Left lung (tissue), 4 donors: ENCODE measurements at regions not wholly inside any gene's neighbourhood (a gene's known extent, or its start where the extent isn't known, plus 50 kb on each side); places are given as distances from the start of the nearest gene placed in this dataset.

Source experiments
- ATAC-seq: fragments of 200-7000 bp; cut with Tn5 transposase; one replicate; pipeline ENCODE4 v1.9.1; 2020; ENCODE audit warnings: moderate library complexity
- DNase-seq, 4 donors: peaks; one replicate each; pipeline ENCODE4 v3.0.0-alpha.2; 2013 to 2020
- H3K27ac ChIP-seq, 2 donors: fragments of 200-600 bp; sonication (generic) in 1 of 2; one replicate each; pipeline versions ENCODE4 v1.5.0 to v1.8.0; 2020 to 2021
- H3K27me3 ChIP-seq, 2 donors: fragments of 200-600 bp; sonication (generic) in 1 of 2; one replicate each; pipeline versions ENCODE4 v1.5.0 to v1.8.0; 2020 to 2021
- H3K36me3 ChIP-seq, 2 donors: fragments of 200-600 bp; sonication (generic) in 1 of 2; one replicate each; pipeline versions ENCODE4 v1.5.0 to v1.8.0; 2020 to 2021
- H3K4me1 ChIP-seq, 2 donors: fragments of 200-600 bp; one replicate each; pipeline ENCODE4 v1.8.0; 2021
- H3K4me3 ChIP-seq, 2 donors: fragments of 200-600 bp; sonication (generic) in 1 of 2; one replicate each; pipeline versions ENCODE4 v1.5.0 to v1.8.0; 2020 to 2021; ENCODE audit warnings: mild to moderate bottlenecking in 1 of 2
- H3K9me3 ChIP-seq, 2 donors: fragments of 200-600 bp; sonication (generic) in 1 of 2; one replicate each; pipeline versions ENCODE4 v1.5.0 to v1.8.0; 2020 to 2021
- intact Hi-C, 2 donors: fragments of 100-400 bp; cut with DNase I; formaldehyde crosslinking; loops; one replicate each; pipeline versions ENCODE4 v1.11.2 to v1.14.2; 2022
- TF ChIP-seq, protein P1 (sequence below), 2 donors: fragments of 200-600 bp; sonication (generic) in 1 of 2; IDR thresholded peaks; one replicate each; pipeline versions ENCODE4 v1.5.0 to v1.8.0; 2021; ENCODE audit warnings: antibody characterized with exemption in 2 of 2
- donor health status: DM: no; HTN: yes; CAD: no.
- donor health status: DM: no; HTN: no; CAD: no.

- H3K4me1 ChIP-seq: no peaks in the 10 kb centered on the region
- ATAC-seq (no peak), DNase-seq (no peak)
- no peak overlapping the region for H3K27ac ChIP-seq
- TF ChIP-seq, protein P1, sequence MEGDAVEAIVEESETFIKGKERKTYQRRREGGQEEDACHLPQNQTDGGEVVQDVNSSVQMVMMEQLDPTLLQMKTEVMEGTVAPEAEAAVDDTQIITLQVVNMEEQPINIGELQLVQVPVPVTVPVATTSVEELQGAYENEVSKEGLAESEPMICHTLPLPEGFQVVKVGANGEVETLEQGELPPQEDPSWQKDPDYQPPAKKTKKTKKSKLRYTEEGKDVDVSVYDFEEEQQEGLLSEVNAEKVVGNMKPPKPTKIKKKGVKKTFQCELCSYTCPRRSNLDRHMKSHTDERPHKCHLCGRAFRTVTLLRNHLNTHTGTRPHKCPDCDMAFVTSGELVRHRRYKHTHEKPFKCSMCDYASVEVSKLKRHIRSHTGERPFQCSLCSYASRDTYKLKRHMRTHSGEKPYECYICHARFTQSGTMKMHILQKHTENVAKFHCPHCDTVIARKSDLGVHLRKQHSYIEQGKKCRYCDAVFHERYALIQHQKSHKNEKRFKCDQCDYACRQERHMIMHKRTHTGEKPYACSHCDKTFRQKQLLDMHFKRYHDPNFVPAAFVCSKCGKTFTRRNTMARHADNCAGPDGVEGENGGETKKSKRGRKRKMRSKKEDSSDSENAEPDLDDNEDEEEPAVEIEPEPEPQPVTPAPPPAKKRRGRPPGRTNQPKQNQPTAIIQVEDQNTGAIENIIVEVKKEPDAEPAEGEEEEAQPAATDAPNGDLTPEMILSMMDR (IDR thresholded peaks at IDR 0.05): no peak
- H3K9me3 ChIP-seq: no peaks in the 10 kb centered on the region
- intact Hi-C loops: no loop called here
- H3K27me3 ChIP-seq: no peaks in the 10 kb centered on the region
- no peaks in the 10 kb centered on the region for H3K36me3 ChIP-seq
- H3K4me3 ChIP-seq: no peak overlapping the region
Observed at GRCh38 chr1:218698141-218698540, 353.0 kb downstream of the TGFB2 start.

DNA sequence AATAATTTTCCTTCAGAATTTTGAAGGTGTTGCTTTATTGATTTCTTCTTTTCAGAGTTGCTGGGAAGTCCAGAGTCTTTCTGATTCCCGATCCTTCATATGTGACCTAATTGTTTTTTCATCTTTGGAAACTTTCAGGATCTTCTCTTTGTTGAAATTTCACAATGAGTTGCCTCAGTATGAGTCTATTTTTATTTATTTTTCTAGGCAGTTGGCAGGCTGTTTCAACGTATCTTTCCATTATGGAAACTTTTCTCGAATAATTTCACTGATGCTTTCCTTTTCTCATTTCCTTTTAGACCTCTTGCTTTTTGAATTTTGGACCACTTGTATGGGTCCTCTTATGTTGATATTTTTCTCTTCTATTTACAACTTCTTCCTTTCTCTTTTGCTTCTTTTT is 354.3 kb downstream of the TGFB2 start:
- TF ChIP-seq, protein P1 (IDR thresholded peaks at IDR 0.05): no peak
- Histone ChIP-seq H3K27ac (no peak overlapping the region), H3K36me3 (no peaks in the 10 kb centered on the region), H3K4me1 (no peaks in the 10 kb centered on the region), H3K4me3 (no peak overlapping the region), H3K27me3 (no peaks in the 10 kb centered on the region), H3K9me3 (no peaks in the 10 kb centered on the region)
- intact Hi-C loops: no loop called here
- DNase-seq (no peak), ATAC-seq (no peak)

DNA sequence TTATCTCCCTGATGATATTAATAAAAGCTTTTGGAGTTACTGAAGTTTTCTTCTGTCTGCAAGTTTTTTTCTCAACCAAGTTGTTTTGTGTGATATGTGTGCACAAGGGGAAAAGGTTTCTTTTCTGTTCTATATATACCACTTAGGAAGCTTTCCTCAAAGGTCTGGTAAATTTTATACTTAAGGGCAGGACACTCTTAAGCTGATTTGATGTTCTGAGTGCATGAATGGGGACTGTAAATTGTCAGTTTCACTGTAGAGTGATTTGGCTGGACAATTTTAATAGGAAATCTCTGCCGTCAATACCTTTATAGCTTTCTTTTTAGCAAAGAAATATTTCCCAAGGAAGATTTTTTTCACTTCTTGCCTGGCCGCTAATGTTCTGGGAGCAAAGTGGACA is 354.7 kb downstream of the TGFB2 start:
- no peaks in the 10 kb centered on the region for H3K36me3 ChIP-seq
- no peaks in the 10 kb centered on the region for H3K27me3 ChIP-seq
- no peak overlapping the region for H3K4me3 ChIP-seq
- TF ChIP-seq, protein P1 (IDR thresholded peaks at IDR 0.05): no peak
- ATAC-seq: no peak
- H3K9me3 ChIP-seq: no peaks in the 10 kb centered on the region
- DNase-seq: no peak
- H3K4me1 ChIP-seq: no peaks in the 10 kb centered on the region
- intact Hi-C loops: no loop called here
- no peak overlapping the region for H3K27ac ChIP-seq

- H3K9me3 ChIP-seq: no peaks in the 10 kb centered on the region
- ATAC-seq (no peak), DNase-seq (no peak)
- H3K27me3 ChIP-seq: no peaks in the 10 kb centered on the region
- no peak overlapping the region for H3K27ac ChIP-seq
- intact Hi-C loops: no loop called here
- H3K4me3 ChIP-seq: no peak overlapping the region
- H3K36me3 ChIP-seq: no peaks in the 10 kb centered on the region
- TF ChIP-seq, protein P1 (IDR thresholded peaks at IDR 0.05): no peak
- H3K4me1 ChIP-seq: no peaks in the 10 kb centered on the region
Observed at GRCh38 chr1:218700666-218701065, 355.5 kb downstream of the TGFB2 start.

DNA sequence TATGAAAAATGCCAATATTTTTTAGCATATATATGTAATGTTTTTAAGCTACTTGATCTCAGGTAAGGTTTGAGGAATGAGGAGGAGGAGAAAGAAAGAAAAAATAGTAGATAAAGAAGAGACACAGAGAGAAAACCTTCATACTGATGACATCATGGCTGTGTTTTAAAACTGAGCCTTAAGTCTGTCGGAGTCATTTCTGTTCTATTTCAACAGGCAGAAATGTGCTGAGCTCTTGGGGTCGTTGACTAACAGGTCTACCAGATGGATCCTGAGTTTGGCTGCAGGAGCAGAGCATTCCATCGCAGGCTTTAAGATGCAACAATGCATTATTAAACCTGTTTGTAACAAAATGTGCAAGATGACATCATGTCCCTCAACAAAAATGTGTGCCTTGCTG is 356.0 kb downstream of the TGFB2 start:
- Histone ChIP-seq H3K9me3 (no peaks in the 10 kb centered on the region), H3K27me3 (no peaks in the 10 kb centered on the region), H3K4me1 (no peaks in the 10 kb centered on the region), H3K36me3 (no peaks in the 10 kb centered on the region), H3K27ac (no peak overlapping the region), H3K4me3 (no peak overlapping the region)
- no peak for DNase-seq
- ATAC-seq: no peak
- intact Hi-C loops: no loop called here
- TF ChIP-seq, protein P1 (IDR thresholded peaks at IDR 0.05): no peak
